Upper lobe of left lung (tissue), 6 donors: ENCODE measurements at regions not wholly inside any gene's neighbourhood (a gene's known extent, or its start where the extent isn't known, plus 50 kb on each side); places are given as distances from the start of the nearest gene placed in this dataset.
"Not testable (repeated sequence)": the region's sequence is repeated elsewhere in the genome, so short reads cannot be mapped to it uniquely, and the experiment has no call there.

Experiments
- ATAC-seq, 2 donors: fragments of 200-7000 bp; cut with Tn5 transposase; one replicate each; pipeline ENCODE4 v1.9.1; 2022; ENCODE audit warnings: mild to moderate bottlenecking in 2 of 2, moderate library complexity in 2 of 2; ENCODE audit not compliant: low FRiP score in 2 of 2
- DNase-seq, 2 donors: peaks; one replicate each; pipeline ENCODE4 v3.0.0-alpha.2; 2019 to 2020
- H3K27ac ChIP-seq, 4 donors: fragments of 200-600 bp; sonication (generic); one replicate each; pipeline ENCODE4 v1.5.1; 2016 to 2019
- H3K27me3 ChIP-seq, 4 donors: fragments of 200-600 bp; sonication (generic); one replicate each; pipeline ENCODE4 v1.5.1; 2017 to 2019
- H3K36me3 ChIP-seq, 4 donors: fragments of 200-600 bp; sonication (generic); one replicate each; pipeline ENCODE4 v1.5.1; 2016 to 2019
- H3K4me1 ChIP-seq, 4 donors: fragments of 200-600 bp; sonication (generic); one replicate each; pipeline ENCODE4 v1.5.1; 2018 to 2019
- H3K4me3 ChIP-seq, 4 donors: fragments of 200-600 bp; sonication (generic); one replicate each; pipeline ENCODE4 v1.5.1; 2017 to 2019; ENCODE audit warnings: mild to moderate bottlenecking in 2 of 4, moderate library complexity in 1 of 4
- H3K9me3 ChIP-seq, 4 donors: fragments of 200-600 bp; sonication (generic); one replicate each; pipeline ENCODE4 v1.5.1; 2018 to 2019
- CTCF ChIP-seq, 6 experiments: fragments of 450-650 bp in 4 of 6; fragments of 200-600 bp in 2 of 6; sonication (generic) in 2 of 6; IDR thresholded peaks; one replicate each; pipeline ENCODE4 v1.5.1; 2016 to 2019; ENCODE audit warnings: antibody characterized with exemption in 6 of 6
- EP300 ChIP-seq, 4 donors: sonication (generic); formaldehyde crosslinking; IDR thresholded peaks; one replicate each; pipeline ENCODE4 v1.5.1; 2017; ENCODE audit warnings: antibody characterized with exemption in 4 of 4, control low read depth in 2 of 4
- POLR2A ChIP-seq, 4 donors: fragments of 450-650 bp; IDR thresholded peaks; one replicate each; pipeline ENCODE4 v1.5.1; 2016 to 2017; ENCODE audit warnings: antibody characterized with exemption in 4 of 4, mild to moderate bottlenecking in 2 of 4
- POLR2AphosphoS5 ChIP-seq, 2 donors: sonication (generic); formaldehyde crosslinking; IDR thresholded peaks; one replicate each; pipeline ENCODE4 v1.5.1; 2017; ENCODE audit warnings: antibody characterized with exemption in 2 of 2
- WGBS, 2 donors: methylation state at CpG; one replicate each; pipeline ENCODE4 v1.1.5; 2017 to 2018; 5-methylcytosine and 5-hydroxymethylcytosine counted together
- donor health status: DM: no; HTN: no; CAD: no; lungs with moderate emphysema.
- donor health status: DM: no; HTN: yes; CAD: no; lungs with severe emphysema.

GRCh38 chr3:145681181-145681580, 479.8 kb downstream of the PLOD2 start:
- DNase-seq = no peak
- H3K36me3 ChIP-seq = no peaks in the 10 kb centered on the region
- H3K4me3 ChIP-seq = no peak overlapping the region
- H3K27ac ChIP-seq = no peak overlapping the region
- TF ChIP-seq EP300 (IDR thresholded peaks at IDR 0.05) (no peak), CTCF (IDR thresholded peaks at IDR 0.05) (no peak), POLR2A (IDR thresholded peaks at IDR 0.05) (no peak), POLR2AphosphoS5 (IDR thresholded peaks at IDR 0.05) (no peak)
- no peaks in the 10 kb centered on the region for H3K27me3 ChIP-seq
- 60 to 80% methylated on average over 3 of the region's 3 CpGs for WGBS, 2 donors
- H3K9me3 ChIP-seq = no peaks in the 10 kb centered on the region
- no peaks in the 10 kb centered on the region for H3K4me1 ChIP-seq
- ATAC-seq = no peak

GRCh38 chr3:145687978-145688377, 473.0 kb downstream of the PLOD2 start:
- not testable (repeated sequence) for H3K27me3 ChIP-seq, H3K27ac ChIP-seq, H3K4me1 ChIP-seq, ATAC-seq, DNase-seq, H3K4me3 ChIP-seq, H3K36me3 ChIP-seq, H3K9me3 ChIP-seq
- WGBS, 2 donors = 78 to 94% methylated on average over 3 of the region's 3 CpGs

GRCh38 chr3:145692751-145693150, 468.2 kb downstream of the PLOD2 start:
- H3K36me3 ChIP-seq = no peaks in the 10 kb centered on the region
- 69 to 91% methylated on average over 2 of the region's 2 CpGs for WGBS, 2 donors
- TF ChIP-seq CTCF (IDR thresholded peaks at IDR 0.05) (no peak), POLR2AphosphoS5 (IDR thresholded peaks at IDR 0.05) (no peak), EP300 (IDR thresholded peaks at IDR 0.05) (no peak), POLR2A (IDR thresholded peaks at IDR 0.05) (no peak)

GRCh38 chr3:145696011-145696410, 465.0 kb downstream of the PLOD2 start:
- H3K27ac ChIP-seq = no peak overlapping the region
- no peaks in the 10 kb centered on the region for H3K36me3 ChIP-seq
- no peak overlapping the region for H3K4me3 ChIP-seq
- no peak for ATAC-seq
- no peaks in the 10 kb centered on the region for H3K4me1 ChIP-seq
- TF ChIP-seq POLR2AphosphoS5 (IDR thresholded peaks at IDR 0.05) (no peak), EP300 (IDR thresholded peaks at IDR 0.05) (no peak), CTCF (IDR thresholded peaks at IDR 0.05) (no peak), POLR2A (IDR thresholded peaks at IDR 0.05) (no peak)
- DNase-seq = no peak
- H3K9me3 ChIP-seq = no peaks in the 10 kb centered on the region
- no peaks in the 10 kb centered on the region for H3K27me3 ChIP-seq

More at GRCh38 chr3:145692751-145693150, 468.2 kb downstream of the PLOD2 start:
- Histone ChIP-seq H3K4me3 (no peak overlapping the region), H3K27ac (no peak overlapping the region), H3K27me3 (no peaks in the 10 kb centered on the region), H3K4me1 (no peaks in the 10 kb centered on the region), H3K9me3 (no peaks in the 10 kb centered on the region)
- DNase-seq (no peak), ATAC-seq (no peak)

GRCh38 chr3:145698250-145698649, 462.7 kb downstream of the PLOD2 start:
- no peak for TF ChIP-seq CTCF (IDR thresholded peaks at IDR 0.05)
- no peak for TF ChIP-seq EP300 (IDR thresholded peaks at IDR 0.05)
- no peak for TF ChIP-seq POLR2AphosphoS5 (IDR thresholded peaks at IDR 0.05)
- no peak for TF ChIP-seq POLR2A (IDR thresholded peaks at IDR 0.05)
- no peaks in the 10 kb centered on the region for H3K36me3 ChIP-seq
- no peaks in the 10 kb centered on the region for H3K4me1 ChIP-seq
- DNase-seq (no peak), ATAC-seq (peak in 1 of 2 donors; percentile 90)
- 55 to 59% methylated on average over 7 of the region's 7 CpGs for WGBS, 2 donors
- H3K9me3 ChIP-seq = no peaks in the 10 kb centered on the region
- no peak overlapping the region for H3K27ac ChIP-seq
- H3K27me3 ChIP-seq = no peaks in the 10 kb centered on the region
- no peak overlapping the region for H3K4me3 ChIP-seq
